ENCODE measurements at regions not wholly inside any gene's neighbourhood (a gene's known extent, or its start where the extent isn't known, plus 50 kb on each side); places are given as distances from the start of the nearest gene placed in this dataset.
"Not testable (repeated sequence)": the region's sequence is repeated elsewhere in the genome, so short reads cannot be mapped to it uniquely, and the experiment has no call there.

GRCh38 chr2:94725543-94725942, 145.7 kb upstream of the TEKT4 start:
- no CpG with 5 or more reads among the region's 11 CpGs for WGBS (ENCODE audit: extremely low coverage, insufficient read length, low lambda C conversion rate)
- no peak overlapping the region for H3K4ac ChIP-seq (ENCODE audit: low read depth, low read length)

GRCh38 chr2:94735536-94735935, 135.7 kb upstream of the TEKT4 start:
- H3K27me3 Mint-ChIP-seq (ENCODE audit: low read depth); H2BK5ac ChIP-seq (ENCODE audit: insufficient read length, low read length); H4K20me1 ChIP-seq (ENCODE audit: control insufficient read depth, insufficient read depth, insufficient read length); H2AFZ ChIP-seq (ENCODE audit: low read length); H2BK20ac ChIP-seq (ENCODE audit: low read depth, low read length, poor library complexity, severe bottlenecking); H3K56ac ChIP-seq (ENCODE audit: insufficient read length, low read depth, low read length); DNase-seq; H3K79me1 ChIP-seq (ENCODE audit: insufficient read depth, low read depth, low read length, poor library complexity, severe bottlenecking); H3K23me2 ChIP-seq (ENCODE audit: insufficient read length, low read depth, low read length, poor library complexity, severe bottlenecking); H3K18ac ChIP-seq (ENCODE audit: insufficient read length, low read depth, low read length); H3K4me2 ChIP-seq (ENCODE audit: insufficient read depth, insufficient read length, low read length); H3K4ac ChIP-seq (ENCODE audit: low read depth, low read length); H3K4me3 Mint-ChIP-seq; H3K4me1 Mint-ChIP-seq; H4K8ac ChIP-seq (replicated peaks; ENCODE audit: insufficient read length, low read depth, low read length); H3K23ac ChIP-seq (ENCODE audit: insufficient read length, low read depth, low read length); H3T11ph ChIP-seq (ENCODE audit: low read length); H2AK5ac ChIP-seq (ENCODE audit: insufficient read length, low read length); H3K27me3 ChIP-seq (ENCODE audit: insufficient read depth, low read length); H3K36me3 Mint-ChIP-seq (ENCODE audit: insufficient read depth in 1 of 3, low read depth in 3 of 3); H2BK12ac ChIP-seq (ENCODE audit: insufficient read length, low read depth, low read length); H4K91ac ChIP-seq (ENCODE audit: insufficient read length, low read depth, low read length); H3K14ac ChIP-seq (ENCODE audit: insufficient read depth, low read length); H3K9ac ChIP-seq (ENCODE audit: extremely low read depth, insufficient read length, low read length); H4K5ac ChIP-seq (ENCODE audit: insufficient read length, low read depth, low read length); H2BK15ac ChIP-seq (ENCODE audit: low read depth, low read length); H3K27ac ChIP-seq (ENCODE audit: insufficient read length, low read depth, low read length); H2BK120ac ChIP-seq (ENCODE audit: low read depth, low read length, poor library complexity, severe bottlenecking); H3K79me2 ChIP-seq (ENCODE audit: insufficient read depth, low read length); H3K4me1 ChIP-seq (ENCODE audit: insufficient read depth, low read length); H3K27ac Mint-ChIP-seq; H3K9me3 ChIP-seq (ENCODE audit: control insufficient read depth, low read depth, low read length): not testable (repeated sequence)
- no CpG with 5 or more reads among the region's 34 CpGs for WGBS (ENCODE audit: extremely low coverage, insufficient read length, low lambda C conversion rate)
- peaks cover 54 to 64% of the 10 kb centered on the region in 2 experiments for H3K9me3 Mint-ChIP-seq

More at GRCh38 chr2:94725543-94725942, 145.7 kb upstream of the TEKT4 start:
- Histone ChIP-seq H2BK20ac (ENCODE audit: low read depth, low read length, poor library complexity, severe bottlenecking) (no peak overlapping the region), H3K79me1 (ENCODE audit: insufficient read depth, low read depth, low read length, poor library complexity, severe bottlenecking) (no peaks in the 10 kb centered on the region), H3K18ac (ENCODE audit: insufficient read length, low read depth, low read length) (no peak overlapping the region), H4K91ac (ENCODE audit: insufficient read length, low read depth, low read length) (no peak overlapping the region), H4K5ac (ENCODE audit: insufficient read length, low read depth, low read length) (no peak overlapping the region), H3K56ac (ENCODE audit: insufficient read length, low read depth, low read length) (no peak overlapping the region), H2AK5ac (ENCODE audit: insufficient read length, low read length) (no peak overlapping the region), H3T11ph (ENCODE audit: low read length) (no peak overlapping the region), H2BK120ac (ENCODE audit: low read depth, low read length, poor library complexity, severe bottlenecking) (no peak overlapping the region), H3K79me2 (ENCODE audit: insufficient read depth, low read length) (no peaks in the 10 kb centered on the region), H3K23me2 (ENCODE audit: insufficient read length, low read depth, low read length, poor library complexity, severe bottlenecking) (no peaks in the 10 kb centered on the region), H2BK15ac (ENCODE audit: low read depth, low read length) (no peak overlapping the region), H2BK12ac (ENCODE audit: insufficient read length, low read depth, low read length) (no peak overlapping the region), H4K20me1 (ENCODE audit: control insufficient read depth, insufficient read depth, insufficient read length) (no peaks in the 10 kb centered on the region), H3K4me1 (ENCODE audit: insufficient read depth, low read length) (no peaks in the 10 kb centered on the region), H3K4me2 (ENCODE audit: insufficient read depth, insufficient read length, low read length) (no peak overlapping the region), H3K27ac (ENCODE audit: insufficient read length, low read depth, low read length) (no peak overlapping the region), H2AFZ (ENCODE audit: low read length) (no peak overlapping the region), H2BK5ac (ENCODE audit: insufficient read length, low read length) (no peak overlapping the region), H3K14ac (ENCODE audit: insufficient read depth, low read length) (no peak overlapping the region), H4K8ac (replicated peaks; ENCODE audit: insufficient read length, low read depth, low read length) (no peak overlapping the region), H3K23ac (ENCODE audit: insufficient read length, low read depth, low read length) (no peak overlapping the region), H3K9ac (ENCODE audit: extremely low read depth, insufficient read length, low read length) (no peak overlapping the region), H3K27me3 (ENCODE audit: insufficient read depth, low read length) (no peaks in the 10 kb centered on the region), H3K9me3 (ENCODE audit: control insufficient read depth, low read depth, low read length) (peaks cover 14% of the 10 kb centered on the region)
- TF ChIP-seq CTCF (conservative IDR thresholded peaks at IDR 0.05) = no peak
- Mint-ChIP-seq H3K27ac (no peak overlapping the region), H3K9me3 (peaks cover 60 to 63% of the 10 kb centered on the region in 2 experiments), H3K27me3 (ENCODE audit: low read depth) (no peaks in the 10 kb centered on the region), H3K4me3 (no peak overlapping the region), H3K36me3 (ENCODE audit: insufficient read depth in 1 of 3, low read depth in 3 of 3) (peaks cover 7 to 17% (median 9%) of the 10 kb centered on the region in 3 experiments; a peak in 5 of 7 replicates), H3K4me1 (no peaks in the 10 kb centered on the region)
- DNase-seq = no peak
